Ishikawa (cell line): ENCODE measurements at regions not wholly inside any gene's neighbourhood (a gene's known extent, or its start where the extent isn't known, plus 50 kb on each side); places are given as distances from the start of the nearest gene placed in this dataset.

Source experiments
- CEBPB ChIP-seq: IDR thresholded peaks from 2 replicates; pipeline ENCODE4 v1.6.1; 2012
- CREB1 ChIP-seq: IDR thresholded peaks from 2 replicates; pipeline ENCODE4 v1.6.1; 2012; ENCODE audit warnings: low read depth
- EGR1 ChIP-seq: IDR thresholded peaks from 2 replicates; pipeline ENCODE4 v1.6.1; 2012
- EP300 ChIP-seq: IDR thresholded peaks from 2 replicates; pipeline ENCODE4 v1.6.1; 2012; ENCODE audit warnings: borderline replicate concordance
- FOXM1 ChIP-seq: IDR thresholded peaks from 2 replicates; pipeline ENCODE4 v1.6.1; 2012; ENCODE audit warnings: low read depth, borderline replicate concordance
- MAX ChIP-seq: IDR thresholded peaks from 2 replicates; pipeline ENCODE4 v1.6.1; 2012
- NFIC ChIP-seq: IDR thresholded peaks from 2 replicates; pipeline ENCODE4 v1.6.1; 2012
- RAD21 ChIP-seq: IDR thresholded peaks from 2 replicates; pipeline ENCODE4 v1.6.1; 2012; ENCODE audit warnings: low read depth
- REST ChIP-seq: IDR thresholded peaks from 2 replicates; pipeline ENCODE4 v1.6.1; 2012; ENCODE audit warnings: low read depth, mild to moderate bottlenecking
- TAF1 ChIP-seq: IDR thresholded peaks from 2 replicates; pipeline ENCODE4 v1.6.1; 2012; ENCODE audit warnings: low read depth, mild to moderate bottlenecking
- TCF12 ChIP-seq: IDR thresholded peaks from 2 replicates; pipeline ENCODE4 v1.6.1; 2012; ENCODE audit warnings: low read depth
- TEAD4 ChIP-seq: IDR thresholded peaks from 2 replicates; pipeline ENCODE4 v1.6.1; 2012
- YY1 ChIP-seq: IDR thresholded peaks from 2 replicates; pipeline ENCODE4 v1.6.1; 2012; ENCODE audit warnings: low read depth
- ZBTB7A ChIP-seq: IDR thresholded peaks from 2 replicates; pipeline ENCODE4 v1.6.1; 2012; ENCODE audit warnings: low read depth
- TF ChIP-seq, protein P1 (sequence below): IDR thresholded peaks from 2 replicates; pipeline ENCODE4 v1.6.1; 2012

DNA sequence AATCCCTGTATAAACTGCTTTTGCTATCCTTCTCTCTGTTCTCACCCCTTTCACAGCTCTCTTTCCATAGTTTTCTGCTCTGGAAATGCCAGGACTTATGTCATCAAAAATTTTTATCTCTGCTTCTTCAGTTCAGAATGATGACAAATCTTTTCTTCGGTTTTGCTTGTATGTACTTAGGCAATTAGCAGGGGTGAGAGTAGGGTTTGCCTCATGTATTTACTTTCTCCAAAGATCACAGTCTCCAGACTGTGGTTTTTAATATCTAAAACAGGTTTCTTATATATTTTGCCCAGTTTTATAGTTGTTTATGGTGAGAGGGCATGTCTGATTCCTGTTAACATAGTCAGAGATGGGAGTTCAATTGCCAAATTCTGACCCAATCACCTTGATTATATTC lies 235.4 kb upstream of the LYPLAL1 start:
- TF ChIP-seq ZBTB7A, result no peak
- TF ChIP-seq CEBPB, result no peak
- TF ChIP-seq FOXM1, result no peak
- no peak for TF ChIP-seq CREB1
- no peak for TF ChIP-seq TCF12
- TF ChIP-seq MAX, result no peak
- TF ChIP-seq EGR1, result no peak
- TF ChIP-seq EP300, result no peak
- TF ChIP-seq YY1, result no peak
- no peak for TF ChIP-seq TAF1
- no peak for TF ChIP-seq REST
- no peak for TF ChIP-seq NFIC
- no peak for TF ChIP-seq TEAD4
- TF ChIP-seq, protein P1, sequence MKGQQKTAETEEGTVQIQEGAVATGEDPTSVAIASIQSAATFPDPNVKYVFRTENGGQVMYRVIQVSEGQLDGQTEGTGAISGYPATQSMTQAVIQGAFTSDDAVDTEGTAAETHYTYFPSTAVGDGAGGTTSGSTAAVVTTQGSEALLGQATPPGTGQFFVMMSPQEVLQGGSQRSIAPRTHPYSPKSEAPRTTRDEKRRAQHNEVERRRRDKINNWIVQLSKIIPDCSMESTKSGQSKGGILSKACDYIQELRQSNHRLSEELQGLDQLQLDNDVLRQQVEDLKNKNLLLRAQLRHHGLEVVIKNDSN, result no peak
- TF ChIP-seq RAD21, result no peak

DNA sequence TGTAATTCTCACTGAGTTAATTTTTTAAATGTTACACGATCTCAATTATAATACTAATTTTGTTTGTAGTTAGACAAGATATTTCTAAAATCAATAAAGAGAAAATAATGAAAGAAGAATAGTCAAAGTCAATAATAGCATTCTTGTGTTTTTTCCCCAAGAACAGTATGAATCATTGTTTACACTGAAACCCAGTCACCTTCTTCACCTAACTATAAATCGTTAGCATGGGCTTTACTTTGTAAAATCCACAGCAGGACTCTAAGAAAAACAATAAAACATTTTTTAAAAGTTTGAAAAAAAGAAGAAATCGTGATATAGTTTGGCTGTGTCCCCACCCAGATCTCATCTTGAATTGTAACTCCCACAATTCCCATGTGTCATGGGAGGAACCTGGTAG lies 234.6 kb upstream of the LYPLAL1 start:
- TF ChIP-seq RAD21 (no peak), REST (no peak), CREB1 (no peak), EGR1 (no peak), FOXM1 (no peak), EP300 (no peak), YY1 (no peak), NFIC (no peak), TAF1 (no peak), CEBPB (no peak), TEAD4 (no peak), ZBTB7A (no peak), TCF12 (no peak), MAX (no peak)
- TF ChIP-seq, protein P1, result no peak

DNA sequence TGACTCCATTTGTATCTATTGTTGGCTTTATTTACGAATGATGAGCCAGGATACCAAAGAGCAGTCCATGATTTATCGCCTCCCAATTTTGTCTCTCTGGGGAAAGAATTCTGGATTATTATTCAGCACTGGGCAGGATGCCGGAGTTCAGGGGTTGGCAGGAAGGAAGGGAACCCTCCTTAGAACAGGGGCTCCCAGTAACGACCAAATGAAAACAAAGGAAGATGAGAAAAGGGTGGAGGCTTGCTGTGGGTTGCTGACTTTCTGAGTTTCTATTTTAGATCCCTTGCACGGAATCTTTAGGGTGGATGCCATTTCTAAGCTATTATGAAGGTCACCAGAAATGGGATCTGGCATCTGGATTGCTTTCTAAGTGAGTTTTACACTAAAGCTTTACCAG lies 231.2 kb upstream of the LYPLAL1 start:
- TF ChIP-seq TEAD4 (no peak), MAX (no peak), ZBTB7A (no peak), RAD21 (no peak), EP300 (no peak), TCF12 (no peak), TAF1 (no peak), NFIC (no peak), EGR1 (no peak), CREB1 (no peak), YY1 (no peak), FOXM1 (no peak), REST (no peak), CEBPB (no peak)

GRCh38 chr1:218943371-218943770 lies 230.3 kb upstream of the LYPLAL1 start:
- TF ChIP-seq CREB1 (no peak), TCF12 (no peak), TAF1 (no peak), TEAD4 (no peak)

DNA sequence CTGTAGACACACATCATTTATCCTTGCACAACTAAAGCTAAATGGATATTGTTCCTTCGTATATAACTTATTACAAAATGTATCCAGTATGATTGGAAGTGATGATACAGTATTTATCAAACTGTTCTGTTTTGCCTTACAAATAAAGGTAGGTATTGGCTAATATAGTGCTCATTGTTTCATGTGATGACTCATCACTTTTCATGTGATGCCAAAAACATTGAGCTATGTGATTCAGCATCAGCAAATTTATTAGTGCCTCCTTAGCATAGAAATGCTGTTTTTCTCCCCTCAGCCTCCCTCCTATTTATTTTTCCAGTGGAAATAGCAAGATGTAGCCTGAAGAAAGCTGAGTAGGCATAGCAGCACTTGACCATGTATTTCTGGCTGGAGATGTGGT lies 228.6 kb upstream of the LYPLAL1 start:
- TF ChIP-seq, protein P1, result no peak
- TF ChIP-seq FOXM1, result no peak
